HepG2 (cell line): ENCODE measurements at regions not wholly inside any gene's neighbourhood (a gene's known extent, or its start where the extent isn't known, plus 50 kb on each side); places are given as distances from the start of the nearest gene placed in this dataset.

Experiments used
- ARNTL ChIP-seq: sonication (generic); formaldehyde crosslinking; IDR thresholded peaks from 2 replicates; pipeline ENCODE4 v1.4.0; 2020; ENCODE audit warnings: mild to moderate bottlenecking, missing genetic modification reagents
- CBX1 ChIP-seq: IDR thresholded peaks from one replicate; pipeline ENCODE4 v1.6.1; 2016; ENCODE audit warnings: antibody characterized with exemption, low read depth
- DPF2 ChIP-seq: sonication (generic); formaldehyde crosslinking; IDR thresholded peaks from 2 replicates; pipeline ENCODE4 v1.4.0; 2020; ENCODE audit warnings: mild to moderate bottlenecking, low read depth, missing genetic modification reagents, borderline replicate concordance
- ESRRA ChIP-seq: sonication (generic); formaldehyde crosslinking; IDR thresholded peaks from 2 replicates; pipeline ENCODE4 v1.5.1; 2020; ENCODE audit warnings: mild to moderate bottlenecking, low read depth, missing genetic modification reagents
- FOXK1 ChIP-seq: sonication (generic); formaldehyde crosslinking; IDR thresholded peaks from 2 replicates; pipeline ENCODE4 v1.4.0; 2020; ENCODE audit warnings: low read depth, missing genetic modification reagents, borderline replicate concordance
- GATA4 ChIP-seq: sonication (generic); IDR thresholded peaks from 2 replicates; pipeline ENCODE4 v1.6.1; 2016; ENCODE audit warnings: antibody characterized with exemption, low read depth, borderline replicate concordance
- JARID2 ChIP-seq: sonication (generic); formaldehyde crosslinking; IDR thresholded peaks from 2 replicates; pipeline ENCODE4 v1.8.1; 2023; ENCODE audit warnings: missing genetic modification reagents, inconsistent platforms; ENCODE audit not compliant: insufficient replicate concordance
- MTA1 ChIP-seq: sonication (generic); formaldehyde crosslinking; IDR thresholded peaks from 2 replicates; pipeline ENCODE4 v1.4.0; 2020; ENCODE audit warnings: missing genetic modification reagents, mild to moderate bottlenecking, borderline replicate concordance
- REXO4 ChIP-seq: sonication (generic); formaldehyde crosslinking; IDR thresholded peaks from 2 replicates; pipeline ENCODE4 v1.8.0; 2022; ENCODE audit warnings: missing genetic modification reagents, mild to moderate bottlenecking, borderline replicate concordance
- RXRA ChIP-seq: sonication (generic); formaldehyde crosslinking; IDR thresholded peaks from 2 replicates; pipeline ENCODE4 v1.5.1; 2020; ENCODE audit warnings: missing genetic modification reagents
- ZFP36L1 ChIP-seq: sonication (generic); formaldehyde crosslinking; IDR thresholded peaks from 2 replicates; pipeline ENCODE4 v1.8.0; 2022; ENCODE audit warnings: mild to moderate bottlenecking, missing genetic modification reagents, moderate library complexity
- ZMYM2 ChIP-seq: sonication (generic); formaldehyde crosslinking; IDR thresholded peaks from 2 replicates; pipeline ENCODE4 v1.8.0; 2022; ENCODE audit warnings: mild to moderate bottlenecking, missing genetic modification reagents
- ZNF124 ChIP-seq: sonication (generic); formaldehyde crosslinking; IDR thresholded peaks from 2 replicates; pipeline ENCODE4 v1.4.0; 2020; ENCODE audit warnings: missing genetic modification reagents
- ZNF20 ChIP-seq: sonication (generic); formaldehyde crosslinking; IDR thresholded peaks from 2 replicates; pipeline ENCODE4 v1.4.0; 2020; ENCODE audit warnings: mild to moderate bottlenecking, moderate library complexity, missing genetic modification reagents
- ZNF264 ChIP-seq: sonication (generic); formaldehyde crosslinking; IDR thresholded peaks from 2 replicates; pipeline ENCODE4 v1.4.0; 2020; ENCODE audit warnings: missing genetic modification reagents
- ZNF660 ChIP-seq: sonication (generic); formaldehyde crosslinking; IDR thresholded peaks from 2 replicates; pipeline ENCODE4 v1.5.1; 2020; ENCODE audit warnings: mild to moderate bottlenecking, low read depth, missing genetic modification reagents, borderline replicate concordance
- TF ChIP-seq, protein P1 (sequence below): sonication (generic); formaldehyde crosslinking; IDR thresholded peaks from 2 replicates; pipeline ENCODE4 v1.8.1; 2023; ENCODE audit warnings: mild to moderate bottlenecking, missing genetic modification reagents
- TF ChIP-seq, protein P2 (sequence below): sonication (generic); formaldehyde crosslinking; conservative IDR thresholded peaks from 2 replicates; pipeline ENCODE4 v1.8.0; 2022; ENCODE audit warnings: low read depth, missing genetic modification reagents
- TF ChIP-seq, protein P3 (sequence below): sonication (generic); formaldehyde crosslinking; IDR thresholded peaks from 2 replicates; pipeline ENCODE4 v1.4.0; 2020; ENCODE audit warnings: missing genetic modification reagents
- TF ChIP-seq, protein P4 (sequence below): sonication (generic); formaldehyde crosslinking; IDR thresholded peaks from 2 replicates; pipeline ENCODE4 v1.4.0; 2020; ENCODE audit warnings: missing genetic modification reagents, borderline replicate concordance

DNA sequence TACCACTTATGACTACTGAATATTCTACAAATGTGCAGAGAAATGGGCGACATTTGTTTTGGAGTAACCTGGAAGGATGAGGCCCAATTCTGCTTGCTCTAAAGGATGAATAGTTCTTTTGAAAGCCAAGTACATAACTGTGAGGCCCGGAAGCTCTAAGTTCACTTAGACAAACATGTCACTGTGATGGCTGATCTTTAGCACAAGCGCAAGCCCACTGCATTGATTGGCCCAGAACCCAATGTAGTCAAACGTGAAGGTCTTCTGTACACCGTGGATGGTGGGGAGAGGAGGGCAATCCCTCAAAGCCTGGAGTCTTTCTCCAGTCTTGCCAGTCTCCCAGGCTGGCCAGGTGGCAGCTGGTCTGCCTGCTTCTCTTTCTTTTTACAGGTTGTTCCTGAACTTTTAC lies 139.6 kb downstream of the RFC3 start (continued):
- TF ChIP-seq, protein P1, sequence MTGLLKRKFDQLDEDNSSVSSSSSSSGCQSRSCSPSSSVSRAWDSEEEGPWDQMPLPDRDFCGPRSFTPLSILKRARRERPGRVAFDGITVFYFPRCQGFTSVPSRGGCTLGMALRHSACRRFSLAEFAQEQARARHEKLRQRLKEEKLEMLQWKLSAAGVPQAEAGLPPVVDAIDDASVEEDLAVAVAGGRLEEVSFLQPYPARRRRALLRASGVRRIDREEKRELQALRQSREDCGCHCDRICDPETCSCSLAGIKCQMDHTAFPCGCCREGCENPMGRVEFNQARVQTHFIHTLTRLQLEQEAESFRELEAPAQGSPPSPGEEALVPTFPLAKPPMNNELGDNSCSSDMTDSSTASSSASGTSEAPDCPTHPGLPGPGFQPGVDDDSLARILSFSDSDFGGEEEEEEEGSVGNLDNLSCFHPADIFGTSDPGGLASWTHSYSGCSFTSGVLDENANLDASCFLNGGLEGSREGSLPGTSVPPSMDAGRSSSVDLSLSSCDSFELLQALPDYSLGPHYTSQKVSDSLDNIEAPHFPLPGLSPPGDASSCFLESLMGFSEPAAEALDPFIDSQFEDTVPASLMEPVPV (CRISPR knock-in tag) = 0 out of 2 replicates have a peak, but pooled peaks have one; percentile 30
- TF ChIP-seq DPF2 (CRISPR knock-in tag) (peak; percentile 87), ZNF264 (CRISPR knock-in tag) (0 out of 2 replicates have a peak, but pooled peaks have one; percentile 54), ARNTL (CRISPR knock-in tag) (0 out of 2 replicates have a peak, but pooled peaks have one; percentile 44), ZFP36L1 (CRISPR knock-in tag) (no peak), GATA4 (peak; percentile 48; the same call in 1 of the 2 replicates), ZNF20 (no peak), REXO4 (CRISPR knock-in tag) (no peak), JARID2 (no peak), MTA1 (no peak), ZNF660 (CRISPR knock-in tag) (no peak), ESRRA (CRISPR knock-in tag) (no peak), ZMYM2 (peak; percentile 64; the same call in 1 of the 2 replicates), FOXK1 (peak; percentile 59; the same call in 1 of the 2 replicates), RXRA (no peak; the same call in 1 of the 2 replicates), ZNF124 (no peak), CBX1 (peak; percentile 53)
- TF ChIP-seq, protein P2, sequence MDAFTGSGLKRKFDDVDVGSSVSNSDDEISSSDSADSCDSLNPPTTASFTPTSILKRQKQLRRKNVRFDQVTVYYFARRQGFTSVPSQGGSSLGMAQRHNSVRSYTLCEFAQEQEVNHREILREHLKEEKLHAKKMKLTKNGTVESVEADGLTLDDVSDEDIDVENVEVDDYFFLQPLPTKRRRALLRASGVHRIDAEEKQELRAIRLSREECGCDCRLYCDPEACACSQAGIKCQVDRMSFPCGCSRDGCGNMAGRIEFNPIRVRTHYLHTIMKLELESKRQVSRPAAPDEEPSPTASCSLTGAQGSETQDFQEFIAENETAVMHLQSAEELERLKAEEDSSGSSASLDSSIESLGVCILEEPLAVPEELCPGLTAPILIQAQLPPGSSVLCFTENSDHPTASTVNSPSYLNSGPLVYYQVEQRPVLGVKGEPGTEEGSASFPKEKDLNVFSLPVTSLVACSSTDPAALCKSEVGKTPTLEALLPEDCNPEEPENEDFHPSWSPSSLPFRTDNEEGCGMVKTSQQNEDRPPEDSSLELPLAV (CRISPR knock-in tag) = no peak
- TF ChIP-seq, protein P3, sequence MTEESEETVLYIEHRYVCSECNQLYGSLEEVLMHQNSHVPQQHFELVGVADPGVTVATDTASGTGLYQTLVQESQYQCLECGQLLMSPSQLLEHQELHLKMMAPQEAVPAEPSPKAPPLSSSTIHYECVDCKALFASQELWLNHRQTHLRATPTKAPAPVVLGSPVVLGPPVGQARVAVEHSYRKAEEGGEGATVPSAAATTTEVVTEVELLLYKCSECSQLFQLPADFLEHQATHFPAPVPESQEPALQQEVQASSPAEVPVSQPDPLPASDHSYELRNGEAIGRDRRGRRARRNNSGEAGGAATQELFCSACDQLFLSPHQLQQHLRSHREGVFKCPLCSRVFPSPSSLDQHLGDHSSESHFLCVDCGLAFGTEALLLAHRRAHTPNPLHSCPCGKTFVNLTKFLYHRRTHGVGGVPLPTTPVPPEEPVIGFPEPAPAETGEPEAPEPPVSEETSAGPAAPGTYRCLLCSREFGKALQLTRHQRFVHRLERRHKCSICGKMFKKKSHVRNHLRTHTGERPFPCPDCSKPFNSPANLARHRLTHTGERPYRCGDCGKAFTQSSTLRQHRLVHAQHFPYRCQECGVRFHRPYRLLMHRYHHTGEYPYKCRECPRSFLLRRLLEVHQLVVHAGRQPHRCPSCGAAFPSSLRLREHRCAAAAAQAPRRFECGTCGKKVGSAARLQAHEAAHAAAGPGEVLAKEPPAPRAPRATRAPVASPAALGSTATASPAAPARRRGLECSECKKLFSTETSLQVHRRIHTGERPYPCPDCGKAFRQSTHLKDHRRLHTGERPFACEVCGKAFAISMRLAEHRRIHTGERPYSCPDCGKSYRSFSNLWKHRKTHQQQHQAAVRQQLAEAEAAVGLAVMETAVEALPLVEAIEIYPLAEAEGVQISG (CRISPR knock-in tag) = peak; percentile 44; the same call in 1 of the 2 replicates
- TF ChIP-seq, protein P4, sequence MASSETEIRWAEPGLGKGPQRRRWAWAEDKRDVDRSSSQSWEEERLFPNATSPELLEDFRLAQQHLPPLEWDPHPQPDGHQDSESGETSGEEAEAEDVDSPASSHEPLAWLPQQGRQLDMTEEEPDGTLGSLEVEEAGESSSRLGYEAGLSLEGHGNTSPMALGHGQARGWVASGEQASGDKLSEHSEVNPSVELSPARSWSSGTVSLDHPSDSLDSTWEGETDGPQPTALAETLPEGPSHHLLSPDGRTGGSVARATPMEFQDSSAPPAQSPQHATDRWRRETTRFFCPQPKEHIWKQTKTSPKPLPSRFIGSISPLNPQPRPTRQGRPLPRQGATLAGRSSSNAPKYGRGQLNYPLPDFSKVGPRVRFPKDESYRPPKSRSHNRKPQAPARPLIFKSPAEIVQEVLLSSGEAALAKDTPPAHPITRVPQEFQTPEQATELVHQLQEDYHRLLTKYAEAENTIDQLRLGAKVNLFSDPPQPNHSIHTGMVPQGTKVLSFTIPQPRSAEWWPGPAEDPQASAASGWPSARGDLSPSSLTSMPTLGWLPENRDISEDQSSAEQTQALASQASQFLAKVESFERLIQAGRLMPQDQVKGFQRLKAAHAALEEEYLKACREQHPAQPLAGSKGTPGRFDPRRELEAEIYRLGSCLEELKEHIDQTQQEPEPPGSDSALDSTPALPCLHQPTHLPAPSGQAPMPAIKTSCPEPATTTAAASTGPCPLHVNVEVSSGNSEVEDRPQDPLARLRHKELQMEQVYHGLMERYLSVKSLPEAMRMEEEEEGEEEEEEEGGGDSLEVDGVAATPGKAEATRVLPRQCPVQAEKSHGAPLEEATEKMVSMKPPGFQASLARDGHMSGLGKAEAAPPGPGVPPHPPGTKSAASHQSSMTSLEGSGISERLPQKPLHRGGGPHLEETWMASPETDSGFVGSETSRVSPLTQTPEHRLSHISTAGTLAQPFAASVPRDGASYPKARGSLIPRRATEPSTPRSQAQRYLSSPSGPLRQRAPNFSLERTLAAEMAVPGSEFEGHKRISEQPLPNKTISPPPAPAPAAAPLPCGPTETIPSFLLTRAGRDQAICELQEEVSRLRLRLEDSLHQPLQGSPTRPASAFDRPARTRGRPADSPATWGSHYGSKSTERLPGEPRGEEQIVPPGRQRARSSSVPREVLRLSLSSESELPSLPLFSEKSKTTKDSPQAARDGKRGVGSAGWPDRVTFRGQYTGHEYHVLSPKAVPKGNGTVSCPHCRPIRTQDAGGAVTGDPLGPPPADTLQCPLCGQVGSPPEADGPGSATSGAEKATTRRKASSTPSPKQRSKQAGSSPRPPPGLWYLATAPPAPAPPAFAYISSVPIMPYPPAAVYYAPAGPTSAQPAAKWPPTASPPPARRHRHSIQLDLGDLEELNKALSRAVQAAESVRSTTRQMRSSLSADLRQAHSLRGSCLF (CRISPR knock-in tag) = no peak
